ENCODE measurements at regions not wholly inside any gene's neighbourhood (a gene's known extent, or its start where the extent isn't known, plus 50 kb on each side); places are given as distances from the start of the nearest gene placed in this dataset.
A peak's percentile ranks its signal among the peaks of the same experiment; 100 is the strongest.

DNA sequence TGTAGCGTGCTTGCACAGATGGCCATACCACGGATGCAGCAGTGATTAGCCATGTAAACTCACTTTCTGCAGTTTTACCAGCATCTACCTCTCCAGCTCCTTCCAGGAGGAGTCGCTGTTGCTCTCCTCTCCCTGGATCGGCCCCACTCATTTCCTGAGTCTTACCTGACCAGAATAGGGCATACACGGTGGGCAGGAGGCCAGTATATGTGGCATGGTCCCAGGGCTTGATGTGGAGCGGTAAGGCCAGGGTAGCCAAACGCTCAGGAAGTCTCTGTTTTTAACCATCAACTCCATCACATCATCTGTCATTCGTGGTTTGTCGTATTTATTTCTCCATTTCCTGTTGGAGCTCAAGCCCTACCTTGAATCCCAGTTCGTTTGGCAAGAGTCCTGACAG is 163.4 kb upstream of the USP24 start:
- peak; percentile 47 for DNase-seq (ENCODE audit: low read depth)

DNA sequence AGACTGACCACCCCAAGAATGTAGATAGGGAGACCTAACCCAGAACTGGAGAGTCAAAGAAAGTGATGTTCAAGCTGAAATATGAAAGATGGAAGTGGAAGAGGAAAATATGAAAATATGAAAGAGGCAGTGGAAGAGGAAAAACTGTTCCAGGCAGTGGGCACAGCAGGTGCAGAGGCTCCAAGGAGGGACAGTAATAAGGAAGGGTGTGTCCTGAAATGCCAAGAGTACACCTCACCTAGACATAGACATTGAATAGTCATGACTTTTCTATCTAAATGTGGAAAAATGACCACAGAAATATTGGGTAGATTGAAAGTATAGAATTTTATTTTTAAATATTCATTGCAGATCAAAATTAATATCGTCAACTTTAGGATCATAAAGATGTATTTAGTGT is 161.7 kb upstream of the USP24 start:
- DNase-seq (ENCODE audit: low read depth) = no peak

GRCh38 chr1:55375617-55376258 is 160.6 kb upstream of the USP24 start:
- DNase-seq (ENCODE audit: low read depth) = peak; percentile 34

DNA sequence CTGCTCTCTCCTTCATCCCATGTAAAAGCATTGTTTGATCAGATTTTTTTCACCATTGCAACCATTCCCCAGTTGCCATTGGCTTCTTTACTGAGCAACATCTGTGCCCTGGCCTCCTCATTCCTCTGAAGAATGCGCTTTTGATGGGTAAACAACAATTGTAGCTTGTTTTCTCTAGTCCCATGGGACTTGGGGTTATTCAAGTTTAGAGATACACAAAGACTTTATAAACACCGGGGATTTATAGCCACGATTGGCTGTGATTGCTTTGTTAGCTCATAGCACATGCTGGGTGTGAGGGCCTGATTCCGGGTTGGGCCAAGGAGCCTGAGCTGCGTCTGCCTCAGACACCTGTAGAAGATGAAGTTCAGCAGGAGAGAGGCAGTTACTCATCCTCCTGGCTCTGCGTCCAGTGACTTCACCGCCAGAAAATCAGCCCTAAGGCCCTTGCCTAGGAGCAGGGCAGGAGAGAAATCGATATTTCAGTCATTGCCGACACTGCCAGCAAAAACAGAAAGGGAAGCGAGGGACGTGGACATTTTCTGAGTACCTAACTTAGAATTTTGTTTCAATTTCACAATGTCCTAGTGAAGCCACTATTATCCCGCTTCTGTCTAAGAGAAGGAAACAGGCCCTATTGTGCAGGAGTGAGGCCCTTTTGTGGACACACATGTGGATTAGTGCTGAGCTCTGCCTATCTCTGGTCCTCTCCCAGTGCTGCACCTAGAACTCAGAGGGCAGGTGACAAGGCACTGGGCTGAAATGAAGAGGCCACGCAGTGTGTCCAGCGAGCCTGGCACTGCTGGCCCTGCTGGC is 159.8 kb upstream of the USP24 start:
- no peak for DNase-seq (ENCODE audit: low read depth)

- DNase-seq (ENCODE audit: low read depth) = no peak
Measured at GRCh38 chr1:55374216-55374615, 159.1 kb upstream of the USP24 start.

GRCh38 chr1:55369474-55369873 is 154.3 kb upstream of the USP24 start:
- no peak for DNase-seq (ENCODE audit: low read depth)

DNA sequence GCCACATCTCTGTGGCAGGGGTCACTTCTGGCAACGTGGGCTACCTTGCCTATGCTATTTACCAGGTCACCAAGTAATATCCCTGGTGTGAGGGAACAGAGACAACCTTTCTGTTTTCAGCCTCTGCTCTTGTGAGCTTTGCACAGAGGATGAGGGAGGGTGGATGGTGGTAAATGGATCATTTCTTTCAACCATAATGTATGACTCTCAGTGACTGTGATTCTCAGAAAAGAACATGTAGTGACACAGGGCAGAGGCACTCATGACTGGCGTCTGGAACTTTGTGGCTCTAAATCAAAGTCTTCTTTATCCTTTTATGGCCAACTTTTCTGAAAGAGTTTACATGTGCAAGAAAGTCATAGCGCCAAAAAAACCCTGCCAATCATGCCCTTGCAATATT is 153.5 kb upstream of the USP24 start:
- no peak for DNase-seq (ENCODE audit: low read depth)

DNA sequence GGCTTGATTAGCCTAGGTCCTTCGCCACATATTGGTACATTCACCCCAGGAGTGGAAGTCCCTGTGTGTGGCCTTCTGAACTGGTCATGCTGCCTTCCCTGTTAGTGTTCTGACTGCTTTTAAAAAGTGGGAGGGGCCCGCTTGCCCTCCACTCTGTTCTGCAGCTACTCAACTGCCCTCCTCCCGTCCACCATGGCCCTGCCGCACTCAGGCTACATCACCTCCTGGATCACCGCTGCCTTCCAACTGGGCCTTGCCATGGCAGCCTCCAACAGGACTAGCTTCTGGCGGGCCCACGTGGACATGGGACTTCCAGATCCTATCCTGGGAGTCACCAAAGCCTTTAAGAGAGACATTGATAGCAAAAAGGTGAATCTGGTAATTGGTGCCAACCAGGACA is 152.1 kb upstream of the USP24 start:
- no peak for DNase-seq (ENCODE audit: low read depth)

DNA sequence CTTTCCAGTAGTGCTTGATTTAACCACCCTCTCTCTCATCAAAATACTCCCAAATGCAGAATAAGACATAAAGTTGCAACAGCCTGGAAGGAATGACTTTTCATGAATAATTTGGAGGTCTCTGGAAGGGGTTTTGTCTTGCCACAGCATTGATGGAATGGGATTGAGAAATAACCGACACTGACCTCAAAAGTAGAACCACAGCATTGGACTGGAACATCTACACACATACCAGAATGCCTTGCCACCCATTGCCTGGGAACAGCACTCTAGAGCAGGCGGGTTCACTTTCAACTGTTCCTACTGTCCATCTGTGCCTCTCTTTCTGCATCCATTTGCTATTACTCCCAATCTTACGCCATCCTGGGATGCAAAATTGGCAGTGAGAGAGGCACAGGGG is 149.1 kb upstream of the USP24 start:
- DNase-seq (ENCODE audit: low read depth) = no peak

GRCh38 chr1:55363268-55363667 is 148.1 kb upstream of the USP24 start:
- DNase-seq (ENCODE audit: low read depth) = no peak

- peak; percentile 57 for DNase-seq (ENCODE audit: low read depth)
Measured at GRCh38 chr1:55362558-55362957, 147.4 kb upstream of the USP24 start.

DNA sequence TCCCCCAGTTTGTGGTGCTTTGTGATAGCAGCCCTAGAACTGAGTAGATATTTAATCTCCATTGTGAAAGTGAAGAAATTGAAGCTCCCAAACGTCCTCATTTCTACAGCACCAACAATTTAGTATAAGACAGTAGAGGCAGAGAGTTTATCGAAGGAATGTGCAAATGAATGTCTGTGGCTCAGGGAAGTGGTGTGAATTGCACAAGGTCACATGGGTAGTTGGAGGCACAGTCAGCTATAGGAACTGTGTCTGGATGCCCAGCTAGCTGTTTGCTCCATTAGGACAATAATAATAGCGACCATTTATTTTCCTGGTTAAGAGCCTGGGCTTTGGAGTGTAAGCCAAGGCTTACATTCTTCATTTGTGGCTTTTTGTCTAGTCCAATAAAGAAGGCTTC is 144.4 kb upstream of the USP24 start:
- no peak for DNase-seq (ENCODE audit: low read depth)

- no peak for DNase-seq (ENCODE audit: low read depth)
Measured at GRCh38 chr1:55358581-55358980, 143.4 kb upstream of the USP24 start.

DNA sequence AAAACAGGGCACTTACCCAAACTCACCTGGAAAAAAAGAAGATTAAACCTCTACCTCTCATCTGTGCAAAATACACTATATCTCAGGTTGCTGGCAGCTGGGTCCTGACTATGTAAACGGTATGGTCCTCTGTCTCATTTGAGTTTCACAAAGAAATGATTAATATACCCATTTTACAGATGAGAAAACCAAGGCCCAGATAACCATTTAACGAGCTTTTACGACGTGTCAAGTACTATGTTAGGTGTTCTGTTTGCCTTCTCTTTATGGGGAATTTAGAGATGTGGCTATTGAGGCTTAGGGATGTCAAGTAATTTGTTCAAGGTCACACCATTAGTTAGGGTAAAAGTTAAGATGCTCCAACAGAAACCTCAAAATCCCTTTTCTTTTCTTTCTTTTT is 140.4 kb upstream of the USP24 start:
- no peak for DNase-seq (ENCODE audit: low read depth)

- no peak for DNase-seq (ENCODE audit: low read depth)
Measured at GRCh38 chr1:55353707-55354620, 138.8 kb upstream of the USP24 start.

DNA sequence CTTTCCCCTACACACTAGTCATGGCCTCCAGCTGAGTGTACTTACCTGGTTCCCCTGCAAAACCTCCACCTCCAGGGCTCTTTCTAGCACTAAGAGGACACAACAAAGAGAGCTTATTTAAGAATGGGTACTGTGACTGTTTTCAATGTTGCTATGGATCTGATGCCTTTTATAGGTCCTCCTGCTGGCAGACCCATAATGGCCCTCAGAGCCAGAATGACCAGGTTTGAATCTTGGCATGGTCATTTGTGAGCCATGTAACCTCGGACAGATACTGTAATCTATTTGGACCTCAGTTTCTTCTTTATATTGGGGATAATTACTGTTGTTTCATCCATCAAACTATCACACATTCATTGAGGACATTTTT is 137.6 kb upstream of the USP24 start:
- DNase-seq (ENCODE audit: low read depth) = no peak

DNA sequence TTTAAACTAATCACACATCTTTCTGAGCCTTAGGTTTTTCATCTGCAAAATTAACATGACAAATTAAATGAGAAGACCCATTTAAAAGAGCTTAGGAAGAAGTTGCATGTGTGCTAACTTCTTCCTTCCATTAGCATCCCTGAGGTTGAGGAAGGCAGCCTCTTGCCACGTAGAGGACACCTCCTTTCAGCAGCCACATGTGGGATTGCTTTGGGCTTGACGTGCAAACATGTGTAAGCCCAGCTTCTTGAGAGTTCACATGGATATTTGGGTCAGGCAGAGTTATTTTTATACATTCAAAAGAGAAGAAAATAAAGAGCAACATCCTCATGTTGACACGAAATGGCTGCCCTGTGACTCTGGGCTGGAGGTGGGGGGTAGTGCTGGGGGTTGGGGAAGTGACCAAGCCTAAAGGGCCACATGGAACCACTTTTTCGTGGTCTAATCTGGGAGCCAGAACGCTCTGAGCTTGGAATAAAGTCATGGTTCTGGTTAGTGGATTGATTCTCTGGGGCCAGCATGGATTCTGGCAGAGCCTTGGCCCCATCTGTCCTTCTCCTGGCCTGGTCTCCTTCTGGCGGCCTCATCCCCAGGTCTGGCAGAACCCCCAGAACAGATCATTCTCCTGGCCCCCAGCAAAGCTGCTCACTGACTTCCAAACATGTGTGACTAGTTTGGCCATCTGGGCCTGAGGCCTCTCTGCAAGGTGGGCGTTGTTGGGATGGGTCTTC is 137.1 kb upstream of the USP24 start:
- no peak for DNase-seq (ENCODE audit: low read depth)

DNA sequence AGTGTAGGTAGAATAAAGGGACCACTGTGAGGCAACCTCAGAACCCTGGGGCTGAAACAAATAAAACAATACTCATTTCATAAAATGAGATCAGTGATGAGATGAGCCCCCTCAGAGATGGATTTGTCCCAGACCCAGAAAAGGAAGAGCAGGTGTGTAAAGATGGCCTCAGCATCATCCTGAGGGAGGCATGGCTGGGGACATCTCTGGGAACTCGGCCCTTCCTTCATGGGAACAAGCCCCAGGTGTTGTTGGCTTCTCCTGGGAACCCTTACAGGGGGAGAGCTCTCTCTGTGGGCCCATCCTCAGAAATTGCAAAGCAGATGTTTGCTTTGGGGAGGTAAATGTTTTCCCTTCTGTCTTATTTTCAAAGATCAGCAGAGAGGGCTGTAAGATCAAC is 133.2 kb upstream of the USP24 start:
- no peak for DNase-seq (ENCODE audit: low read depth)

DNA sequence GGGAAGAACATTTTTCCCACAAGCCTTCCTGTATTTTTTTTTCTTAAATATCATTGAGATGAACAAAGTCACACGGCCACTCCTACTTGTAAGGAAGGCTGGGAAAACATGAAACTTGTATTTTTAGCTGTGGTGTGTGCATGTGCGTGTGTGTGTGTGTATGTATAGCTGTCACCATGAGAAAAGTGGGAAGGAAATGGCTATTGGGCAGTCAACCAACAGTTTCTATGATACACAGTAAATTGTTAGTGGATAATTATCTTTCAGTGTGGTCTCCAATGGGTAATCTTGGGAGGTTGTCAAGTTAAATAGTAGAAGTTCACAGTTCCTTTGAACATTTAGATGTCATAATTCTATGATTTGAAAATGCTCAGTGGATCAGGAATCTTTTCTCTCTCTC is 132.7 kb upstream of the USP24 start:
- DNase-seq (ENCODE audit: low read depth) = no peak

DNA sequence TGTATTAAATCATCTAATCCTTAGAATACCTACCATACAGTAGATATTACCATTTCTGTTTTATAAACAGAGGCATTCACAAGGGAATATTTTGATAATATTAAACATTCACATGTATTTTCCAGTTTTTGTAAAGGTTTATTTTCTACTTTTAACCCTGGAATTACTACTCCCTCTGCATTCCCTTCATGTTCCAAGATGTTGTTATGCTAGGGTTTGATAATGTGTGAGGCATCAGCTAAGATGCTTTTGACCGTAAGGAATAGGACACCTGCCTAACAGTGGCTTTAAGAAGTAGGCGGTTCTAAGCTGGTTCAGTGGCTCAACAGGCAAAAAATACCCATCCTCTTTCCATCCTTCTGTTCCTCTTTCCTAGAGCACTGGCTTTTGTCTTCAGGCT is 131.9 kb upstream of the USP24 start:
- no peak for DNase-seq (ENCODE audit: low read depth)

DNA sequence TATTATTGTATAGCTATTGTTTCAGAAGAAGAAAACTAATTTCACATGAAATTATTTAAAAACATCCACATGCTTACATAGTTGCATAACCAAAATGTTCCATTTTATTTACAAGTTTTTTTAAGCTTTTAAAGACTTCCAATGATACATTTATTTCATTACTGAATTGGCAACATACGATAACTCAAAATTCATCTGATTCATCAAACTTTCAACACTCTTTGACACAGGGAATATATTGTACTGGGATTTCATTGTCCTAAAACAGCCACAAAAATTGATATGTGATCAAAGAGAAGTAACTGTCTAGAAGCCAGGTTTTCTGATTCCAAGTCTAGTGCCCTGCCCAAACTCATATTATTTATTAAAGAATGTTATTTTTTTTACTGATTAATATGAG is 131.4 kb upstream of the USP24 start:
- no peak for DNase-seq (ENCODE audit: low read depth)

DNA sequence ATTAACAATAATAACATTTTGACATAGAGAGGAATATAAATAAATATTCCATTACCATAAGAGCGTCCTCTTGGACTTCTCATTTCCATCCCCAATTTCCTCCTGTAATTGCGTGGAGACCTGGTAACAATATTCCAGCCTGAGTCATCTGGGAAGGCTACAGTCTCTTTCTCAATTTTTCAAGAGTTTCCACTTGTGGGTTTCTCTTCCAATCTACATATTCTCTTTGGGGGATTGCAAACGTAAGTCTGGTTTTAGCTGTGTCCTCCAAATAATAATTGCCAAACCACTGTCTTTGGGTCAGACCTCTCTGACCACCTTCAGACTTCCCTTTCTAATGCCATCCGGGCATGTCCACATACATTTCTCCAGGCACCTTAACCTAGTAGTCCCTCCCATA is 124.5 kb upstream of the USP24 start:
- no peak for DNase-seq (ENCODE audit: low read depth)

Measured in renal cortical epithelial cell (primary cell).